ENCODE measurements at regions not wholly inside any gene's neighbourhood (a gene's known extent, or its start where the extent isn't known, plus 50 kb on each side); places are given as distances from the start of the nearest gene placed in this dataset.

GRCh38 chr4:130309221-130309620, 1213.3 kb downstream of the C4orf33 start:
- no peak for DNase-seq (ENCODE audit: low spot score)
- no peak for TF ChIP-seq CTCF (IDR thresholded peaks at IDR 0.05)
- no peak for ATAC-seq (ENCODE audit: low FRiP score)

GRCh38 chr4:130322439-130322838, 1226.5 kb downstream of the C4orf33 start:
- DNase-seq (ENCODE audit: low spot score): no peak
- ATAC-seq (ENCODE audit: low FRiP score): no peak
- no peak for TF ChIP-seq CTCF (IDR thresholded peaks at IDR 0.05)

GRCh38 chr4:130329036-130329435, 1233.1 kb downstream of the C4orf33 start:
- TF ChIP-seq CTCF (IDR thresholded peaks at IDR 0.05): no peak
- ATAC-seq (ENCODE audit: low FRiP score) (no peak), DNase-seq (ENCODE audit: low spot score) (no peak)

GRCh38 chr4:130333241-130333759, 1237.3 kb downstream of the C4orf33 start:
- DNase-seq (ENCODE audit: low spot score) (no peak), ATAC-seq (ENCODE audit: low FRiP score) (no peak)
- no peak for TF ChIP-seq CTCF (IDR thresholded peaks at IDR 0.05)

- DNase-seq (ENCODE audit: low spot score) (no peak), ATAC-seq (ENCODE audit: low FRiP score) (no peak)
- TF ChIP-seq CTCF (IDR thresholded peaks at IDR 0.05): no peak
These were observed 1239.7 kb downstream of the C4orf33 start for GRCh38 chr4:130335417-130336194.

GRCh38 chr4:130336585-130337217, 1240.7 kb downstream of the C4orf33 start:
- ATAC-seq (ENCODE audit: low FRiP score) (no peak), DNase-seq (ENCODE audit: low spot score) (no peak)
- no peak for TF ChIP-seq CTCF (IDR thresholded peaks at IDR 0.05)

- ATAC-seq (ENCODE audit: low FRiP score) (no peak), DNase-seq (ENCODE audit: low spot score) (no peak)
- TF ChIP-seq CTCF (IDR thresholded peaks at IDR 0.05): no peak
These were observed 1242.9 kb downstream of the C4orf33 start for GRCh38 chr4:130338851-130339250.

Data from omental fat pad (tissue), 3 donors.